ENCODE measurements at regions not wholly inside any gene's neighbourhood (a gene's known extent, or its start where the extent isn't known, plus 50 kb on each side); places are given as distances from the start of the nearest gene placed in this dataset.

- FAIRE-seq, result no peak
- TF ChIP-seq ZNF687 (IDR thresholded peaks at IDR 0.05) (no peak), LARP7 (IDR thresholded peaks at IDR 0.05) (no peak), NKRF (conservative IDR thresholded peaks at IDR 0.05) (no peak), ZBTB40 (IDR thresholded peaks at IDR 0.05; ENCODE audit: borderline replicate concordance) (no peak), BHLHE40 (IDR thresholded peaks at IDR 0.05; ENCODE audit: borderline replicate concordance in 1 of 2, low read depth in 2 of 2, low read length in 1 of 2) (no peak), DPF2 (IDR thresholded peaks at IDR 0.05) (no peak), NFYA (IDR thresholded peaks at IDR 0.05; ENCODE audit: borderline replicate concordance, low read depth, low read length) (no peak), TCF7 (IDR thresholded peaks at IDR 0.05; ENCODE audit: borderline replicate concordance) (no peak), ZNF622 (IDR thresholded peaks at IDR 0.05) (no peak), SMAD5 (IDR thresholded peaks at IDR 0.05; ENCODE audit: low read depth) (no peak), NFIC (IDR thresholded peaks at IDR 0.05; ENCODE audit: low read depth, low read length) (no peak), ATF3 (IDR thresholded peaks at IDR 0.05; ENCODE audit: borderline replicate concordance, extremely low read depth, low read depth, low read length) (no peak), RELA (IDR thresholded peaks at IDR 0.05; ENCODE audit: borderline replicate concordance, partially characterized antibody) (no peak), GATAD2B (conservative IDR thresholded peaks at IDR 0.05; ENCODE audit: low read depth) (no peak)
- Histone ChIP-seq H3K4me2 (ENCODE audit: control insufficient read depth, insufficient read depth) (no peak overlapping the region), H4K20me1 (ENCODE audit: control insufficient read depth, insufficient read depth) (no peaks in the 10 kb centered on the region), H3K27ac (ENCODE audit: control insufficient read depth, insufficient read depth) (no peak overlapping the region), H3K4me3 (no peak overlapping the region), H3K4me1 (ENCODE audit: control insufficient read depth, insufficient read depth, low read length) (no peaks in the 10 kb centered on the region), H3K79me2 (ENCODE audit: control insufficient read depth, insufficient read depth, low read length) (no peaks in the 10 kb centered on the region), H3K36me3 (ENCODE audit: control insufficient read depth in 2 of 2, insufficient read depth in 2 of 2, low read length in 1 of 2) (no peaks in the 10 kb centered on the region), H3K27me3 (replicated peaks in 1 of 2; ENCODE audit: control insufficient read depth in 2 of 2, insufficient read depth in 2 of 2, low read length in 1 of 2) (0 out of 4 replicates have a peak, but pooled peaks cover 0 to 2% of the 10 kb centered on the region in 2 experiments), H3K9me3 (replicated peaks; ENCODE audit: control insufficient read depth, insufficient read depth, low read length) (no peaks in the 10 kb centered on the region), H2AFZ (ENCODE audit: control insufficient read depth, low read depth, low read length) (no peak overlapping the region), H3K9ac (ENCODE audit: control insufficient read depth, insufficient read depth, low read length) (no peak overlapping the region)
- RAD21 ChIA-PET (ENCODE audit: unreplicated experiment), result no interaction called here
- no peak for DNase-seq (ENCODE audit: low read depth, low spot score)
- in situ Hi-C loops (cut with MboI), result no loop called here
- 33% methylated on average over 6 of the region's 6 CpGs for WGBS (ENCODE audit: insufficient coverage, insufficient replicate concordance, low lambda C conversion rate, missing lambda C conversion rate)
- CTCF ChIA-PET, result no interaction called here
- BruUV-seq (replicated peaks), result no TSS peak
- POLR2A ChIA-PET, result no interaction called here
- no peak for ATAC-seq
- intact Hi-C loops (cut with micrococcal nuclease; ENCODE audit: unreplicated experiment), result no loop called here
- SMC1A ChIA-PET (ENCODE audit: uncharacterized antibody, unreplicated experiment), result no interaction called here
These were observed 172.3 kb upstream of the CHRNA7 start for GRCh38 chr15:31858026-31858425.

Data from GM12878 (cell line).